Right renal cortex interstitium (tissue), 3 donors: ENCODE measurements at regions not wholly inside any gene's neighbourhood (a gene's known extent, or its start where the extent isn't known, plus 50 kb on each side); places are given as distances from the start of the nearest gene placed in this dataset.
"Not testable (repeated sequence)": the region's sequence is repeated elsewhere in the genome, so short reads cannot be mapped to it uniquely, and the experiment has no call there.

ENCODE experiments used
- DNase-seq, 3 donors: peaks; one replicate each; pipeline ENCODE4 v3.0.0-alpha.2; 2013; ENCODE audit warnings: low read depth in 3 of 3, low spot score in 2 of 3

GRCh38 chr12:118536306-118536906 is 160.1 kb downstream of the SUDS3 start:
- no peak for DNase-seq

GRCh38 chr12:118537481-118537917 is 161.1 kb downstream of the SUDS3 start:
- DNase-seq, result no peak

DNA sequence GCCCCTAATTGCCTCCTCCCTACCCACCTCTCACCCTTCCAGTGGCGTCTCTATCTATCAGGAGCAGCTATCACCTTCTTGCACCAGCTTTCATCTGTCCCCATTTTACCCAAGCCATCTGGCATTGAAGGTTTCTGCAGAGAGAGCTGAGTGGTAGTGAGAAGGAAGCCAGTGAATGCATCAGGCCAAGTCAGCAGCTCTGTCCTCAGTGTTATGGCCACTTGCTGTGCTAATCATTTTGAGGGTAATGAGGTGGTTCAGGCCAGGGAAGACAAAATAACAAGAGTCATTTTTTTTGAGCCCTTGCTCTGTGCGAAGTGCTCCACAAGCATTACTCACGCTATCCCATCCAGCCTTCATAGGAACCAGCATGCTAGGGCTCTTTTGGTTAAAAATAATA is 164.7 kb downstream of the SUDS3 start:
- no peak for DNase-seq

GRCh38 chr12:118541934-118542333 is 165.6 kb downstream of the SUDS3 start:
- DNase-seq, result no peak

- no peak for DNase-seq
Observed at GRCh38 chr12:118543651-118544050, 167.3 kb downstream of the SUDS3 start.

DNA sequence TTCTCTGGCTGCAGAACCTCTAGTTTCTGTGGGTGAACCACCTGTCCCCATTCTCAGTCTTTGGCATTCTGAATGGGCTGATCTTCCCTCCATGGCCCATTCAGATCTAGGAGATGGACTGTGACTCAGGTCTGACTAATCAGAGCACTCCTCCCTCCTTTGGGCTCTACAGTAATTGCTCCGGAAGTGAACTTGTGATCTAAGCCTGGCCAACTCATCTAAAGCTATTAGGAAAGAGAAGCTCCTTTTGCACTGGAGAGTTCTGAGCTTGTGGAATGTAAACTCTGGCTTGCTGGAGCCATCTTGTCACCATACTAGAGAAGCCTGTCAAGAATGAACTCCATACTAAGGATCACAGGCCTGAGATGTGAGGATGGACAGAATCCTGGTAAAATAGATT is 168.2 kb downstream of the SUDS3 start:
- no peak for DNase-seq

GRCh38 chr12:118547606-118548005 is 171.3 kb downstream of the SUDS3 start:
- not testable (repeated sequence) for DNase-seq

- no peak for DNase-seq
Observed at GRCh38 chr12:118548887-118549509, 172.6 kb downstream of the SUDS3 start.

GRCh38 chr12:118549510-118549980 is 173.2 kb downstream of the SUDS3 start:
- DNase-seq, result no peak

DNA sequence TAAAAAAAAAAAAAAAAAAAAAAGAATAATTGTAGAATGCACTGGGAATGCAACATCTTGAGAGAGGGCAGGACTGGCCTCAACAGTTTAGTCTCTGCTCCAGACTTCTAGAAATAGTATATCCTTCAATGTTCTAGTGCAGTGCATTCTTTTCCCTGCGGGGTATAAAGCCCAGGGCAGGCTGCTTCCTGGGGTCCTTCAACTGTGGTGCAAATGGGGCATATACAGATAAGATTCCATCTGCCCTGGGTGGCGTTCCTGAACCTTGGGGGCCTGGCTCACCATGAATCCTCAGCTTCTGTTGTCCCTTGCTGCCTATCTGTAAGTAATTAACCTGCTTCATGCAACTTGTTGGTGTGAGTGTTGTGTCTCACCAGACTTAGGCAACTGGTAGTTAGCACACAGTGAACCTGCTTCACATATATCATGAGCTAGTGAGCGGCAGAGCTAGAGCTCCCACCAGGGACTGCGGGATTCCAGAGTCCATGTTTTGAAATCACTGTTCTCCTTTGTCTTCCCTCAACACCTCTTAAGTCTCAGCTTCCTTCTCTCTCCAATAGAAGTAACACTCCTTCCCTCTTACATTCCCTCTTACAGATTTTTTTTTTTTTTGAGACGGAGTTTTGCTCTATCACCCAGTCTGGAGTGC is 177.6 kb downstream of the SUDS3 start:
- DNase-seq, result no peak

- DNase-seq, result no peak
Observed at GRCh38 chr12:118558941-118559340, 182.6 kb downstream of the SUDS3 start.

DNA sequence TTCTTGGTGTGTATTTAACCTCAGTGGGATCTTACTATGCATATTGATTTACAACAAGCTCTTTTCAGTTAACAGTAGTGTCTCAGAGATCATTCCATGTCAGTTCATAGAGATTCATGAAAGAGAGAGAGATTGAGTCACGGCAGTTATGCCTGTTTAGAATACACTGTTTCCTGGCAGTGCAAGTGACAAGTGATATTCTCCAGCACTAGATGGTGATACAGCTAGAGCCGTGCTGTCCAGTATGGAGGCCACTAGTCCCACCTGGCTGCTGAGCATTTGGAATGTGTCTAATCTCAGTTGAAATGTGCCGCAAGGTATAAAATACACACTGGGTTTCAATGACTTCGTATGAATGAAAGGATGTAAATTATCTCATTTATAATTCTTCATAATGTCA is 184.4 kb downstream of the SUDS3 start:
- DNase-seq, result no peak

- DNase-seq, result no peak
Observed at GRCh38 chr12:118571730-118572129, 195.4 kb downstream of the SUDS3 start.

- DNase-seq, result no peak
Observed at GRCh38 chr12:118574288-118574687, 197.9 kb downstream of the SUDS3 start.

DNA sequence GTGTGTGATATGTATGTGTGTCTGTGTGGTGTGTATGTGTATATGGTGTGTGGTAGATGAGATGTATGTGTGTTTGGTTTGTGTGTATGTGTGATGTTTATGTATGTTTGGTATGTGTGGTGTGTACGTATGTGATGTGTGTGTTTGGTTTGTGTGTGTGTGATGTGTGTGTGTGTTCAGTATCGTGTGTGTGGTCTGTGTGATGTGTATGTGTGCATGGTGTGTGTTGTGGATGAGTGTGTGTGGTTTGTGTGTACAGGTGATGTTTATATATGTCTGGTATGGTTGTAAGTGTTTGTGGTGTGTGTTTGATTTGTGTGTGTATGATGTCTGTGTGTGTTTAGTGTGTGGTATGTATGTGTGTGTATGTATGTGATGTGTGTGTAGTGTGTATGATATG is 199.4 kb downstream of the SUDS3 start:
- no peak for DNase-seq

DNA sequence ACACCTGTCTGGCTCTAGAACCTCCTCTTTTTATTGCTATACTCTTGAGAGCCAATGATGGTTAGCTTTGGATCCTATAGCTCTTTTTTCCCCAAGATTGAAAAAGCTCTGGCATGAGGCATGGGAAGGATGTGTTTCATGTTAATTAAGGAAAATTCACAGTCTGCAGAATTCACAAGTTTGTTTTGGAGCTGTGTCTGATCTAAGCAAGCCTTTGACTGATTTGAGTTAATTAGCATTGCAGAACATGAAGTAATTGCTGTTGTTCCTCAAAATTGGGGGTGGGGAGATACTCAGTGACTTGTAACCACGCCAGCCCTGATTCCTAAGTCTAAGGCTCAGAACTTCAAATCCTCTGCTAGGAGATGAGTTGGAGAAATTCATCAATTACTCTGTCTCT is 205.0 kb downstream of the SUDS3 start:
- DNase-seq, result no peak

- no peak for DNase-seq
Observed at GRCh38 chr12:118582863-118583262, 206.5 kb downstream of the SUDS3 start.

GRCh38 chr12:118586433-118586832 is 210.1 kb downstream of the SUDS3 start:
- no peak for DNase-seq

DNA sequence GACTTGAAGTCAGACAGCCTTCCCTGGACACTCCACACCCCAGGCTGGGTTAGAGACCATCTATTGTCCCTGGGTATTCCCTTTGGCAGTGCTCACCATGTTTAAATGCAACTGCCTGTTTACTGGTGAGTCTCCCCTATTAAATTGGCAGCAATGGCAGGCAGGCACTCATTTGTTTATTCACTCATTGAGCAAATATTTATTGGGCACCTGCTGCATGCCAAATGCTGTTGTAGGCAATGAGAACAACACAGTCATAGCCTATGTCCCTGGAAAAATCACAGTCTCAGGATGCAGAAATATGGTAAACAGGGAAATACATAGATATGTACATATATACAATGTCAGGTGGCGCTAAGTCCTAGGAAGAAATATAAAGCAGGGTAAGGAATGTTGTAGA is 212.8 kb downstream of the SUDS3 start:
- no peak for DNase-seq

GRCh38 chr12:118590406-118591150 is 214.2 kb downstream of the SUDS3 start:
- DNase-seq, result no peak

DNA sequence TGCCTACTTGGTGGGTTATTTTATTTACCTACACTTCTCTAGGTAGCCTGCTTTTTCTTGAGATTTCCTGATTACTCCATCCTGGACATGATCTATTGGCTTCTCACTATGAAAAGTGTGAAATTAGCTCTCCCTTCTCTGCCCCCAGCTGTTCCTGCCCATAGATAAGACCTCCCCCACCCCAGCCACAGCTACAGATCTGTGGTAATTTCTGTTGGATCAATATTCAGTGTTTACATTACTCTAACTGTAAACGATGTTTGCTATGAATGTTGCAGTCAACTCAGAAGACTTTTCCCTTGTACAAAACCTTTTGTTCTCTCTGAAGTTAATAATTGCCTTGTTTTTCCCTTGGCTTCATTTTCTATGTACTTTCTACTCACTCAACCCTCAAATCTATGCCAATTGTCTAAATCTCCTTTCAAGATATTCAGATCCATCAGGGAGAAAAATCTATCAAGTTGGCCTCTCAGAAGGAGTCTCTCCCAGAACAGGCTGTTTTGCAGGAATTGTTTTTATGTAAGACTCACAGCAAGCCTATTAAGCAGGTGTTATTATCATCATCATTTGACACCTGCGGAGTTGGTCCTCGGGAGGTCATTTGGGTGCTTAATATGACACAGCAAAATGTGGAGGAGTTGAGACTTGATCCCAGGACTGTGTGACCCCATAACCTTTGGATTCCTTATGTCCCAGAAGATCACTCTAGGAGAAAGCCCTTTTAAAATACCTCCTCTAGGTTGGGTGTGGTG is 227.4 kb downstream of the SUDS3 start:
- no peak for DNase-seq
